Neural progenitor cell (in vitro differentiated cells): ENCODE measurements at regions not wholly inside any gene's neighbourhood (a gene's known extent, or its start where the extent isn't known, plus 50 kb on each side); places are given as distances from the start of the nearest gene placed in this dataset.

Source experiments
- DNase-seq: peaks from one replicate; pipeline ENCODE4 v3.0.0-alpha.2; 2016; ENCODE audit warnings: low spot score
- H2AFZ ChIP-seq: fragments of 200-600 bp; sonication (generic); replicated peaks from 2 replicates; pipeline ENCODE4 v1.6.1; 2016; ENCODE audit warnings: antibody characterized with exemption
- H3F3A ChIP-seq: fragments of 200-600 bp; sonication (generic); 2 replicates; pipeline ENCODE4 v1.6.1; 2016; ENCODE audit warnings: antibody characterized with exemption, low read depth
- H3K27ac ChIP-seq: fragments of 200-600 bp; sonication (generic); 2 replicates; pipeline ENCODE4 v1.5.1; 2016; ENCODE audit warnings: mild to moderate bottlenecking
- H3K27me3 ChIP-seq: fragments of 200-600 bp; sonication (generic); 2 replicates; pipeline ENCODE4 v1.6.1; 2016; ENCODE audit warnings: mild to moderate bottlenecking, moderate library complexity
- H3K36me3 ChIP-seq: fragments of 200-600 bp; sonication (generic); 2 replicates; pipeline ENCODE4 v1.5.1; 2016
- H3K4me1 ChIP-seq: fragments of 200-600 bp; sonication (generic); 2 replicates; pipeline ENCODE4 v1.6.1; 2016; ENCODE audit warnings: mixed run types
- H3K4me2 ChIP-seq: fragments of 200-600 bp; sonication (generic); 2 replicates; pipeline ENCODE4 v1.6.1; 2016
- H3K4me3 ChIP-seq: fragments of 200-600 bp; sonication (generic); 2 replicates; pipeline ENCODE4 v1.5.1; 2016
- H3K79me2 ChIP-seq: fragments of 200-600 bp; sonication (generic); 2 replicates; pipeline ENCODE4 v1.6.1; 2016; ENCODE audit warnings: low read depth
- H3K9ac ChIP-seq: fragments of 200-600 bp; sonication (generic); 2 replicates; pipeline ENCODE4 v1.6.1; 2016
- H3K9me3 ChIP-seq: fragments of 200-600 bp; sonication (generic); 2 replicates; pipeline ENCODE4 v1.5.1; 2016; ENCODE audit warnings: low read depth
- H4K20me1 ChIP-seq: fragments of 200-600 bp; sonication (generic); 2 replicates; pipeline ENCODE4 v1.6.1; 2016; ENCODE audit warnings: low read depth
- H3K27ac Mint-ChIP-seq: 3 replicates; pipeline ENCODE4 v1.8.0; 2021; ENCODE audit warnings: mixed read lengths
- H3K27me3 Mint-ChIP-seq: 2 replicates; pipeline ENCODE4 v1.8.0; 2022; ENCODE audit warnings: low read depth, mild to moderate bottlenecking, inconsistent platforms, moderate library complexity, mixed read lengths; ENCODE audit not compliant: insufficient read depth
- H3K36me3 Mint-ChIP-seq: 3 replicates; pipeline ENCODE4 v1.8.0; 2021; ENCODE audit warnings: mixed read lengths
- H3K4me1 Mint-ChIP-seq: 3 replicates; pipeline ENCODE4 v1.8.0; 2021; ENCODE audit warnings: mixed read lengths
- H3K4me3 Mint-ChIP-seq: 3 replicates; pipeline ENCODE4 v1.8.0; 2021; ENCODE audit warnings: mild to moderate bottlenecking, moderate library complexity, mixed read lengths
- H3K9me3 Mint-ChIP-seq: 3 replicates; pipeline ENCODE4 v1.8.0; 2020; ENCODE audit warnings: mixed read lengths
- CTCF ChIP-seq: fragments of 200-600 bp; sonication (generic); IDR thresholded peaks from 2 replicates; pipeline ENCODE4 v1.5.1; 2017; ENCODE audit warnings: antibody characterized with exemption, mild to moderate bottlenecking
- EZH2 ChIP-seq: fragments of 200-600 bp; sonication (generic); IDR thresholded peaks from 2 replicates; pipeline ENCODE4 v1.6.1; 2017; ENCODE audit warnings: antibody characterized with exemption, mild to moderate bottlenecking, moderate library complexity
- EZH2phosphoT487 ChIP-seq: fragments of 200-600 bp; sonication (generic); IDR thresholded peaks from 2 replicates; pipeline ENCODE4 v1.6.1; 2017; ENCODE audit warnings: antibody characterized with exemption

- Mint-ChIP-seq H3K4me1 (peaks cover 7% of the 10 kb centered on the region), H3K4me3 (no peak overlapping the region), H3K27ac (no peak overlapping the region), H3K27me3 (peaks cover 3% of the 10 kb centered on the region), H3K36me3 (no peaks in the 10 kb centered on the region), H3K9me3 (no peaks in the 10 kb centered on the region)
- H3K27me3 ChIP-seq, result no peaks in the 10 kb centered on the region
- no peak overlapping the region for H2AFZ ChIP-seq
- no peaks in the 10 kb centered on the region for H3K9me3 ChIP-seq
- H3K4me3 ChIP-seq, result no peak overlapping the region
- no peak for DNase-seq
- H3K36me3 ChIP-seq, result no peaks in the 10 kb centered on the region
- no peak overlapping the region for H3K4me2 ChIP-seq
- TF ChIP-seq EZH2, result no peak
- no peak for TF ChIP-seq CTCF
- TF ChIP-seq EZH2phosphoT487, result no peak
- peaks cover 3% of the 10 kb centered on the region for H3K4me1 ChIP-seq
- H3K27ac ChIP-seq, result no peak overlapping the region
- H3F3A ChIP-seq, result no peaks in the 10 kb centered on the region
- H4K20me1 ChIP-seq, result no peaks in the 10 kb centered on the region
- no peaks in the 10 kb centered on the region for H3K79me2 ChIP-seq
- no peak overlapping the region for H3K9ac ChIP-seq
These were observed 696.0 kb upstream of the EEF2KMT start for GRCh38 chr16:5793556-5793955.

GRCh38 chr16:5791011-5791657 is 693.5 kb upstream of the EEF2KMT start:
- Histone ChIP-seq H3K79me2 (no peaks in the 10 kb centered on the region), H3K4me1 (peaks cover 3% of the 10 kb centered on the region), H3K4me2 (no peak overlapping the region), H4K20me1 (no peaks in the 10 kb centered on the region), H3K36me3 (no peaks in the 10 kb centered on the region), H3K27me3 (no peaks in the 10 kb centered on the region), H3K27ac (no peak overlapping the region), H2AFZ (no peak overlapping the region), H3K9ac (no peak overlapping the region), H3F3A (no peaks in the 10 kb centered on the region), H3K9me3 (no peaks in the 10 kb centered on the region), H3K4me3 (no peak overlapping the region)
- peaks cover 7% of the 10 kb centered on the region for H3K27me3 Mint-ChIP-seq
- no peaks in the 10 kb centered on the region for H3K9me3 Mint-ChIP-seq
- DNase-seq, result no peak
- H3K27ac Mint-ChIP-seq, result no peak overlapping the region
- no peak overlapping the region for H3K4me3 Mint-ChIP-seq
- peaks cover 7% of the 10 kb centered on the region for H3K4me1 Mint-ChIP-seq
- no peaks in the 10 kb centered on the region for H3K36me3 Mint-ChIP-seq
- TF ChIP-seq CTCF, result no peak
- TF ChIP-seq EZH2phosphoT487, result no peak
- no peak for TF ChIP-seq EZH2

- Mint-ChIP-seq H3K36me3 (no peaks in the 10 kb centered on the region), H3K4me3 (no peak overlapping the region), H3K4me1 (peaks cover 7% of the 10 kb centered on the region), H3K27me3 (peaks cover 11% of the 10 kb centered on the region), H3K9me3 (no peaks in the 10 kb centered on the region), H3K27ac (no peak overlapping the region)
- peaks cover 3% of the 10 kb centered on the region for H3K4me1 ChIP-seq
- H3K9me3 ChIP-seq, result no peaks in the 10 kb centered on the region
- TF ChIP-seq CTCF (no peak), EZH2phosphoT487 (no peak), EZH2 (no peak)
- no peak overlapping the region for H3K9ac ChIP-seq
- H3K27me3 ChIP-seq, result no peaks in the 10 kb centered on the region
- H2AFZ ChIP-seq, result no peak overlapping the region
- no peaks in the 10 kb centered on the region for H3F3A ChIP-seq
- DNase-seq, result peak; percentile 33
- no peaks in the 10 kb centered on the region for H3K79me2 ChIP-seq
- H3K27ac ChIP-seq, result no peak overlapping the region
- no peak overlapping the region for H3K4me3 ChIP-seq
- H3K36me3 ChIP-seq, result no peaks in the 10 kb centered on the region
- no peak overlapping the region for H3K4me2 ChIP-seq
- no peaks in the 10 kb centered on the region for H4K20me1 ChIP-seq
These were observed 692.9 kb upstream of the EEF2KMT start for GRCh38 chr16:5790512-5790911.
